Adrenal gland (tissue), 9 donors: ENCODE measurements at regions not wholly inside any gene's neighbourhood (a gene's known extent, or its start where the extent isn't known, plus 50 kb on each side); places are given as distances from the start of the nearest gene placed in this dataset.

ENCODE experiments used
- DNase-seq, 7 donors: peaks; one replicate each; pipeline ENCODE4 v3.0.0-alpha.2; 2019 to 2020
- H3K27ac ChIP-seq, 5 donors: fragments of 200-600 bp; sonication (generic) in 4 of 5; 1 replicate in 3 of 5; 2 replicates in 2 of 5; pipeline versions ENCODE4 v1.5.1 to v1.8.0; 2016 to 2020; ENCODE audit warnings: mild to moderate bottlenecking in 1 of 5
- H3K27me3 ChIP-seq: fragments of 200-600 bp; 2 replicates; pipeline ENCODE4 v1.8.0; 2021
- H3K36me3 ChIP-seq, 2 donors: fragments of 200-600 bp; replicated peaks in 1 of 2; 1 replicate in 1 of 2; 2 replicates in 1 of 2; pipeline versions ENCODE4 v1.5.1 to v1.8.0; 2018 to 2022
- H3K4me1 ChIP-seq, 2 donors: fragments of 200-600 bp; replicated peaks in 1 of 2; 1 replicate in 1 of 2; 2 replicates in 1 of 2; pipeline versions ENCODE4 v1.5.1 to v1.8.0; 2018 to 2021
- H3K4me3 ChIP-seq, 4 donors: fragments of 200-600 bp; sonication (generic) in 3 of 4; one replicate each; pipeline ENCODE4 v1.5.1; 2016 to 2018
- H3K9me3 ChIP-seq, 3 donors: fragments of 200-600 bp; sonication (generic) in 1 of 3; replicated peaks in 1 of 3; 1 replicate in 2 of 3; 2 replicates in 1 of 3; pipeline versions ENCODE4 v1.5.1 to v1.8.0; 2016 to 2021
- CTCF ChIP-seq, 6 experiments: fragments of 450-650 bp in 4 of 6; fragments of 200-600 bp in 2 of 6; sonication (generic) in 1 of 6; IDR thresholded peaks; 1 replicate in 5 of 6; 2 replicates in 1 of 6; pipeline versions ENCODE4 v1.5.1 to v1.8.0; 2016 to 2021; ENCODE audit warnings: antibody characterized with exemption in 6 of 6, mild to moderate bottlenecking in 2 of 6, moderate library complexity in 1 of 6
- POLR2A ChIP-seq, 2 donors: fragments of 450-650 bp; IDR thresholded peaks; one replicate each; pipeline ENCODE4 v1.6.1; 2017; ENCODE audit warnings: antibody characterized with exemption in 2 of 2, mild to moderate bottlenecking in 2 of 2, moderate library complexity in 1 of 2
- WGBS, 4 donors: extraction: QIAGEN DNeasy Blood & Tissue Kit in 2 of 4; methylation state at CpG; one replicate each; pipeline versions ENCODE4 v1.1.5 to v1.1.7; 2013 to 2017; 5-methylcytosine and 5-hydroxymethylcytosine counted together
- intact Hi-C, 2 donors: fragments of 100-400 bp; cut with DNase I; formaldehyde crosslinking; loops; one replicate each; pipeline versions ENCODE4 v1.14.1 to v1.15.0; 2022 to 2023
- donor health status: healthy with polysubstance abuse.
- donor health status: Bipolar disorder and iron deficiency.
- donor health status: DM: yes; HTN: yes; CAD: no.
- donor health status: DM: no; HTN: no; CAD: no.
- donor health status: DM: no; HTN: no; CAD: no.

GRCh38 chr3:124439603-124440002 lies 290.6 kb upstream of the UMPS start:
- peaks cover 0 to 11% of the 10 kb centered on the region in 2 donors for H3K36me3 ChIP-seq
- 40 to 68% (median 57%) methylated on average over 1 of the region's 1 CpG for WGBS, 4 donors
- TF ChIP-seq POLR2A (IDR thresholded peaks at IDR 0.05) (no peak), CTCF (IDR thresholded peaks at IDR 0.05) (no peak)

GRCh38 chr3:124441766-124442165 lies 288.5 kb upstream of the UMPS start:
- intact Hi-C loops, result no loop called here
- peaks cover 0 to 11% of the 10 kb centered on the region in 2 donors for H3K36me3 ChIP-seq
- WGBS, 4 donors, result 96 to 98% (median 97%) methylated on average over 9 of the region's 9 CpGs
- TF ChIP-seq CTCF (IDR thresholded peaks at IDR 0.05) (no peak), POLR2A (IDR thresholded peaks at IDR 0.05) (no peak)
- no peak for DNase-seq
- H3K27ac ChIP-seq, result no peak overlapping the region
- H3K4me1 ChIP-seq, result no peaks in the 10 kb centered on the region
- H3K4me3 ChIP-seq, result no peak overlapping the region
- H3K27me3 ChIP-seq, result no peaks in the 10 kb centered on the region
- no peaks in the 10 kb centered on the region for H3K9me3 ChIP-seq

More at GRCh38 chr3:124439603-124440002, 290.6 kb upstream of the UMPS start:
- Histone ChIP-seq H3K4me1 (no peaks in the 10 kb centered on the region), H3K27ac (no peak overlapping the region), H3K9me3 (no peaks in the 10 kb centered on the region), H3K4me3 (no peak overlapping the region), H3K27me3 (no peaks in the 10 kb centered on the region)
- no peak for DNase-seq
- intact Hi-C loops, result no loop called here

- no peaks in the 10 kb centered on the region for H3K9me3 ChIP-seq
- intact Hi-C loops, result no loop called here
- no peak overlapping the region for H3K4me3 ChIP-seq
- H3K27me3 ChIP-seq, result no peaks in the 10 kb centered on the region
- H3K36me3 ChIP-seq, result peaks cover 0 to 11% of the 10 kb centered on the region in 2 donors
- TF ChIP-seq CTCF (IDR thresholded peaks at IDR 0.05) (no peak), POLR2A (IDR thresholded peaks at IDR 0.05) (no peak)
- no peaks in the 10 kb centered on the region for H3K4me1 ChIP-seq
- DNase-seq, result no peak
- 86 to 93% (median 91%) methylated on average over 2 of the region's 2 CpGs for WGBS, 4 donors
- H3K27ac ChIP-seq, result no peak overlapping the region
Measured at GRCh38 chr3:124442463-124442862, 287.8 kb upstream of the UMPS start.

GRCh38 chr3:124443446-124443845 lies 286.8 kb upstream of the UMPS start:
- Histone ChIP-seq H3K4me3 (no peak overlapping the region), H3K36me3 (peaks cover 0 to 11% of the 10 kb centered on the region in 2 donors), H3K9me3 (no peaks in the 10 kb centered on the region), H3K27ac (no peak overlapping the region), H3K27me3 (no peaks in the 10 kb centered on the region), H3K4me1 (no peaks in the 10 kb centered on the region)
- intact Hi-C loops, result no loop called here
- no peak for DNase-seq
- TF ChIP-seq POLR2A (IDR thresholded peaks at IDR 0.05), result no peak
- 98 to 100% (median 100%) methylated on average over 1 of the region's 1 CpG for WGBS, 4 donors

- Histone ChIP-seq H3K27ac (no peak overlapping the region), H3K27me3 (no peaks in the 10 kb centered on the region), H3K4me3 (no peak overlapping the region), H3K36me3 (peaks cover 0 to 11% of the 10 kb centered on the region in 2 donors), H3K9me3 (no peaks in the 10 kb centered on the region), H3K4me1 (no peaks in the 10 kb centered on the region)
- 92 to 96% (median 93%) methylated on average over 2 of the region's 2 CpGs for WGBS, 4 donors
- TF ChIP-seq CTCF (IDR thresholded peaks at IDR 0.05) (no peak), POLR2A (IDR thresholded peaks at IDR 0.05) (no peak)
- no peak for DNase-seq
- intact Hi-C loops, result no loop called here
Measured at GRCh38 chr3:124444075-124444474, 286.2 kb upstream of the UMPS start.
